GM21737 (cell line): ENCODE measurements at regions not wholly inside any gene's neighbourhood (a gene's known extent, or its start where the extent isn't known, plus 50 kb on each side); places are given as distances from the start of the nearest gene placed in this dataset.
A peak's percentile ranks its signal among the peaks of the same experiment; 100 is the strongest.

ENCODE experiments used
- ATAC-seq: cut with Tn5 transposase; IDR thresholded peaks from one replicate; pipeline ENCODE4 v1.9.1; 2021; ENCODE audit warnings: mild to moderate bottlenecking, moderate library complexity; ENCODE audit not compliant: unreplicated experiment

DNA sequence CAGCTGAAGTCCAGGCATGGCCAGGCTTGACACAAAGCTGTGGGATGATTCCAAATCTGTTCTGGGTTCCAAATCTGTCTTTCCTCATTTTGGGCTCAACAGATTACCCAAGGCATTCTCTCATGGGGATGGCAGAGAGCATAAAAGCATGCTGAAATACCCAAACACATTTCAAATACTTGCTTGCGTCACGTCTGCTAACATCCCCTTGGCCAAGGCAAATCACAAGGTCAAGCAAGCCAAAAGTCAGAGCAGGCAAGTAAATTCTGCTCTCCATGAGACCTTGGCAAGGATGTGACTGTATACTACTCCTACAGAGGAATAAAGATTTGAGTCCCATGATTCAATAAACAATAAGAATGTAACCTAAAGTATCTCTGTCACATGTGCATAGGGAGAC, 306.7 kb downstream of the EPB41L4A start:
- no peak for ATAC-seq

GRCh38 chr5:112109331-112110007, 309.6 kb downstream of the EPB41L4A start:
- no peak for ATAC-seq

DNA sequence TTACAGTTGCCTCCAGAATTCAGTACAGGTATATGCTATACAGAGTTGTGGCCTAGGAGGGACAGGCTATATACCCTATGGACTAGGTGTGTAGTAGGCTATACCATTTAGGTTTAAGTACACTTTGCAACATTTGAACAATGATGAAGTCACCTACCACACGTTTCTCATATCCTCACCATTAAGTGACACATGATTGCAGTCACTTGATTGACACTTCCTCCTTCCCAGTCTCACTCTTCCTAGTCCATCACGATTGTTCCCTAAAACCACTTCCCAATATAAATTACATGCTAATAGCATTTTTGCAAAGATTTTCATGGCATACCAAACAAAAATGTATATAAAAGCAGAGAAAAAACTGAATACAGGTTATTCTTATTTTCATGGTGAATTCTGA, 312.2 kb downstream of the EPB41L4A start:
- no peak for ATAC-seq

- no peak for ATAC-seq
Observed at GRCh38 chr5:112097768-112098167, 321.3 kb downstream of the EPB41L4A start.

- no peak for ATAC-seq
Observed at GRCh38 chr5:112087222-112087621, 330.2 kb upstream of the NREP start.

DNA sequence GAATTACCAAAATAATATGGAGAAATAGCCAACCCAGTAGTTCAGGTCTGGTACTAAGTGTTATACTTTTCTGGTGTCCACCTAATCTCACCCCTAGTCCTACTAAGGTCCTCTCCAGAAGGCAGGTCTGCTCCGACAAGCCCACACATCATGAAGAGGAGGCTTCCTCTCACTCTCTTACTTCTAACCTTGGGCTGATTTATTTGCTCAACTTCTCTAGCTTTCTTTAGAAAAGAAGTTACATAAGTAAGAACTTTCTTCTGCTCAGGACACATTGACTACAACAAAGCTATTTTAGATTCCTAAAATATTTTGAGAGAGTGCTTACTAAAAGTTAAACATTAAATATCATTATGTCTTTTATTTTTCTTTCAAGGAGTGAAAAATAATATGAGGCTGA, 329.7 kb upstream of the NREP start:
- ATAC-seq: no peak

GRCh38 chr5:112084149-112084548, 327.2 kb upstream of the NREP start:
- ATAC-seq: no peak

DNA sequence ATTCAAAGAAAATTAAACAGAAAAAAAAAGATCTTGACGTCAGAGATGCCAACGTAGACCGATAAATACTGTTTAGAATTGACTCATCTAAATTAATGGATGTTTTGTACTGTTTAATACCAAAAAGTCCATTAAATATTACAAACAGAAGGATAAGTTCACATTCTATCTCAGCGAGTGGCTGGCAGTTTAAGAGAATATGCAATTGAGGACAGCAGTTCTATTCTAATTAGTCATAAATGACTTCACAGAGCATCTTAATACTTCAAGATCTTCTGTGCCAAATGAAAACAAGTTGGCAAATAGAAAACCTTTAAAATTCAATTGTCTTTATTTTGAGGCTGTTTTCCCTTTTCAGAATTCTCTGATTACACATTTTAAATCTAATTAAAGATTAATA, 326.6 kb upstream of the NREP start:
- no peak for ATAC-seq

DNA sequence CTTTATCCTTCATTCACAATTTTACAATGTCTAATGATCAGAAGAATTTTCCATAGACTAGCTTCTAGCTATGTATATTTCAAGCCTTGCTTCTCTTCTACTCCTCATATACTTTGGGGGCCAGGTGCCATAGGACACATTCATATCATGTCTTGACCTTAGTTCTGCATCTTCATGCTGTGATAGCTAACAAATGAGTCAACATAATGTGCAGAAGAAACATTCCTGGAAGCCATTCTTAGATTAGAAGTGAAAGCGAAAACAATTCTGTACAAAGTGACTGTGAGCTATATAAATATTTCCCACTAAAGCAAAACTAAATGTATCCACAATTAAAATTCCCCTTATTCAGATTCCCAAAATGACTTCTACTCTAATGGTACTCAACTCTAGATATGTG, 320.2 kb upstream of the NREP start:
- ATAC-seq: peak; percentile 68

GRCh38 chr5:112070022-112070421, 313.0 kb upstream of the NREP start:
- ATAC-seq: no peak

GRCh38 chr5:112069329-112069728, 312.3 kb upstream of the NREP start:
- ATAC-seq: no peak

DNA sequence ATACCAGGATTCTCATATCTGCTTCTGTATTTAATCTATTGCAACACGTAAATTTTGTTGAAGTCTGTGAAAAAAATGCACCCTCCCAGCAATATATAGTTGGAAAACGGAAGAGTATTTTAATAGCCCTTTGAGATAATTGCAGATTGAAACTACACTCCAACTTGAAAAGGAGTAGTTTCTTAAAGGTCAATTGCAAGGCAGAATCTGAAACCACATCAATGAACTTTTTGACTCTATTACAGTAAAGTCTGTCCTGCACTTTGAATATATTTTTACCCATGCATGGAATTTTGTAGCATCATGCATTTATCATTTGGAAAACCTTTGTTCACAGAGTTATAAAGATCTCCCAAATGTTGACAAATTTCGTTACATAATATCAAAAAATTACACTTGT, 311.6 kb upstream of the NREP start:
- no peak for ATAC-seq

- no peak for ATAC-seq
Observed at GRCh38 chr5:112065781-112066180, 308.8 kb upstream of the NREP start.

DNA sequence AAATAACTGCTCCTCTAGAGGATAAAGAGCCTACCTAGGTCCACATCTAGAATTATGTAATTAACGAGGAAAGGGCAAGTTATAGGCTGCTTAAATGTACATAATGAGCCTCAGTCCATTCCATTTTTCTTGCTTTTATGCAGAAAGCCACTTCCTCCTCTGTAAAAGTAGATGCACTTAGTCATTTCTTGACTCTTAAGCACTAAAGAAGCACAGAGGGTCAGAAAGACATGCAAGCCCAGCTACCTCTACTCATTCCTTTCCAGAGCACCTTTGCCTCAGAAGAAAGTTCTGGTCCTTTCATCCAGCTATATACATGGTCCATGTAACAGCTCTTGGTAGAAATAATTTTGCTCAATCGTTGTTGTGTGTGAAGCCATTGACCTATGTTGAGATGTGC, 308.0 kb upstream of the NREP start:
- no peak for ATAC-seq

DNA sequence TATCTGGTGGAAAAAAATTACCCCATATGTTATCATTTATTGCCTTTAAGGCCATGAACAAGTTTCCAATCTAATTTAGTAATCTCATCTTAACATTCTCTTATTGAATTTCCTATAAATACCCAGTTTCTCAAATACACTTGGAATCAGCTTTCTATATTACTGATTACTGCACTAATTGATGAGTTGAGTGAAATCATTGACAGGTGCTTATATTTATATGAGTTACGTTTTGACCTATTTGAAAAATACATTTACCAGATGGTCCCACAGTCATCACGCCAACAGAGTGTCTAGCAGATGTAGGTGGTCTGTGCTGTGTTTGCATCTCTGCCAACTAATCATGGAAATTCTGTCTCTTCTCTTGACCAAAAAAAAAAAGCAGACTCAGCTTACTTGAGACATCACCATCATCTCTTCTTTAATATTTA, 307.3 kb upstream of the NREP start:
- ATAC-seq: no peak

- ATAC-seq: no peak
Observed at GRCh38 chr5:112063856-112064255, 306.9 kb upstream of the NREP start.

- no peak for ATAC-seq
Observed at GRCh38 chr5:112063191-112063590, 306.2 kb upstream of the NREP start.

DNA sequence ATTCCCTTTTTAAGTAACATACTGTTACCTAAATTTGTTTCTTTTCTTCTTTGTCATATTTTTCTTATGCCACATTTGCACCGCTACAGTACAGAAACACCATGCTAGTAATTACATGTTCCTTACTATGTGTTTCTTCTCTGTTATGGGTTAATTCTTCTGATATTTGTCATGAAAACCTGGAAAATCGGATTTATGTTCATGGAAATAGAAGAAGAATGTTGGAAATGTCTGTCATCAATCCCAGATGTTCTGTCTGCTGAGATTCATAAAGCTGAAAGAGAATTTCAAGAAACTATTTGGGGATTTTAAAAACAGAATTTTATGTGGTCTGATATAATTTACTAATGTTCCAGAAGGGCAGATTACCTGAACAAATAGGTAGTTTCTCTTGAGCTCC, 305.2 kb upstream of the NREP start:
- ATAC-seq: no peak

DNA sequence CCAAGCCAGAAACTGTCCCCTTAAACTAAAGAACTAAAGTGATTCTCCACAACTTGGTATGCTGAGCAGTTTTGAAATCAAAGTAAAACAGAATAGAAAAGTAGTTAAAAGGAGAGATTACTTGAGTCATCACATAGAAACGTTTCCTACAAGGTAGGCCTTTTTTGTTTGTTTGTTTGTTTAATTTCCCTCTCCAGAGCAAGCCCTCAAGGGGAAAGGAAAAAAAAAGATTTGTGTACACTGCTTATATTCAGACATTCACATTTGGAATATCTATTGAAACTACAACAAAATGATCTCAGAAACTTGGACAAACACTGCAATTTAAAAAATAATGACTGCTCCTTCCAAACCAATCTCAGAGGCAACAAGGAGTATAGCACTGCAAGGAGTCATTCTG, 304.7 kb upstream of the NREP start:
- ATAC-seq: no peak

- no peak for ATAC-seq
Observed at GRCh38 chr5:112059579-112060135, 302.7 kb upstream of the NREP start.

- no peak for ATAC-seq
Observed at GRCh38 chr5:112049738-112050137, 292.7 kb upstream of the NREP start.

DNA sequence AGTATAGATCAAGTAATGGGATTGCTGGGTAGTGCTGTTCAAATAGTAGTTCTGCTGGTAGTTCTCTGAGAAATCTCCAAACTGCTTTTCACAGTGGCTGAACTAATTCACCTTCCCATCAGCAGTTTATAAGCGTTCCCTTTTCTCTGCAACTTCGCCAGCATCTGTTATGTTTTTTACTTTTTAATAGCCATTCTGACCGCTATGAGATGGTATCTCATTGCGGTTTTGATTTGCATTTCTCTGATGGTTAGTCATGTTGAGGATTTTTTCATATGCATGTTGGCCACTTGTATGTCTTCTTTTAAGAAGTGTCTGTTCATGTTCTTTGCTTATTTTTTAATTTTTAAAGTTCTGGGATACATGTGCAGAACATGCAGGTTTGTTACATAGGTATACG, 279.2 kb upstream of the NREP start:
- no peak for ATAC-seq

DNA sequence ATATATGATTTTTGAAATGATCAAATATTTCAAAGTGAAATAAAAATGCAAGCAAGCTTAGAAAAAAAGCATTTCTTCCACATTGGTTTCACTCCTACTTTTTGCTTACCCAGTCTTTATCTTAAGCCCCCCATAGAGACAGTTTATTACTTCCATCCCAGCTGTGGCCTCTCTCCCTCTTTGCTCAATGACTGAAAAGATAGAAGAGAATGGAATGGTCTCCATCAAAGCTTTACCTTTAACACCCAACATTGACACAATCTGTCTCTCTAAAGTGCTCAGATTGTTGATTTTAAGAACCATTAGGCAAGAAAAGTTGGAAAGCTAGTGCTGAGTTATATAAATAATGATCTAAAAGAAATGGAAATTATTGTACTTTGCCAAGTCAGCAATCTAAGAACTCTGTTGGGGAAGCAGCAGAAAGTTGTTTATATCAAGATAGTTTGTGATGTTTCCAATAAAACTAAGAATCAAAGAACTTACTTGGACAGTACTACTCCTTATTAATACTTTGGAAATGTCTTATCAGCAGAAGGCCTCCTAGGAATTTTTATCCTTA, 277.5 kb upstream of the NREP start:
- no peak for ATAC-seq
